Activated CD4-positive, alpha-beta T cell treated with anti-CD3 and anti-CD28 coated beads for 1 hour (primary cell): ENCODE measurements at regions not wholly inside any gene's neighbourhood (a gene's known extent, or its start where the extent isn't known, plus 50 kb on each side); places are given as distances from the start of the nearest gene placed in this dataset.

Experiments used
- DNase-seq: peaks from one replicate; pipeline ENCODE4 v3.0.0-alpha.2; 2020

DNA sequence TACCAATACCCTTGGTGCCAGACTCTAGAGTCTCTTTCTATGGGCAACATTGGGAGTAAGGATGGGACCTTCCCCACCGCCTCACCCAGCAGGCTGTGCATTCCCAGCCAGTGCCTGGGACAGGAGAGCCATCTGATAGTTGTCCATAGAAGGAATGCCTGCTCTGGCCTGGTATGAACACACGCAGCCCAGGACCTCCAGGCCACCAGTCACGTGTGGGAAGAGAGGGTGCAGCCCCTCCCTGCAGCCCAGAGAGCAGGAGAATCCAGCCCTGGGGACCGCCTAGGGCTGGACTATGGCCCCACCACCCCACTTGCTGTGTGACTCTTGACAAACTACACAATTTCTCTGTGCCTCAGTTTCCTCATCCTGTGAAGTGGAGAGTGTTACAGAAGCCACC lies 52.5 kb upstream of the ID2 start:
- DNase-seq: no peak

DNA sequence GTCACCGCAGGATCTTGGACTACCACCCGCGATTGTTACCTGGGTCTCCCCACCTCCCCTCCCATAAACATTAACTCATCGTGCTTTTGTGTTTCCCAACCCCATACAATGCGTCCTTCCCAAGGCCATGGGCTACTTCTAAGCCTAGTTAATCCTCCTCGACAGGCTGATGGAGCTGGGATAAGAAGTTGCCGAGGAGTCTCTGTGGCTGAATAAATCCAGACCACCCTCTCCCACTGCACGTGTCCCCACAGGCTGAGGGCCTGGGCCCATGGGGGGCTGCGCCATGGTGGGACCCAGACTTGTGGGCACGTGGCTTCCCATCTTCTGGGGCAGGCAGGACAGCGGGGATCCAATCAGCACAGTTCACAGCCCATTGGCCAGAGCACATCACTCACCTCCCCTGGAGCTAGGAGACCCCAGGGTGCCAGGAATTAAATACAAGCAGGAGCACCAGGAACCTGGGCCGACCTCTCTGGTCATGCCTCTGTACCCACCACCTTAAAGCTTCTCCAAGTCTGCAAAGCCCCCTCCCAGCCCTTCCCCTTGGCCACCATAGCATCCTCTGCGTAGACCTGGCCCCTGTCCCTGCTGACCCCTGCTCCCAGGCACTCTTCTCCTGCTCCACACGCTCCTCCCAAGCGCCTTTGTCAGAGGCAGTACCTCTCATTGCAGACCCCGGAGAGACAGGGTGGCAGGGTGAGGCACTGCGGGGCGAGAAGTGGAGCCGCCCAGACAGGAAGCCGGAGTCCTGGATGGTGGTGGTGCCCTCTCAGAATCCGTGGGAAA lies 51.0 kb upstream of the ID2 start:
- no peak for DNase-seq

- DNase-seq: no peak
These were observed 50.3 kb upstream of the ID2 start for GRCh38 chr2:8631465-8632005.
